Muscle of back (tissue), 3 donors: ENCODE measurements at regions not wholly inside any gene's neighbourhood (a gene's known extent, or its start where the extent isn't known, plus 50 kb on each side); places are given as distances from the start of the nearest gene placed in this dataset.
"Not testable (repeated sequence)": the region's sequence is repeated elsewhere in the genome, so short reads cannot be mapped to it uniquely, and the experiment has no call there.

ENCODE experiments used
- DNase-seq, 3 donors: peaks; one replicate each; pipeline versions ENCODE4 v3.0.0 to v3.0.0-alpha.2; 2013

GRCh38 chr4:71081192-71081591 lies 87.7 kb downstream of the DCK start:
- DNase-seq, result no peak

DNA sequence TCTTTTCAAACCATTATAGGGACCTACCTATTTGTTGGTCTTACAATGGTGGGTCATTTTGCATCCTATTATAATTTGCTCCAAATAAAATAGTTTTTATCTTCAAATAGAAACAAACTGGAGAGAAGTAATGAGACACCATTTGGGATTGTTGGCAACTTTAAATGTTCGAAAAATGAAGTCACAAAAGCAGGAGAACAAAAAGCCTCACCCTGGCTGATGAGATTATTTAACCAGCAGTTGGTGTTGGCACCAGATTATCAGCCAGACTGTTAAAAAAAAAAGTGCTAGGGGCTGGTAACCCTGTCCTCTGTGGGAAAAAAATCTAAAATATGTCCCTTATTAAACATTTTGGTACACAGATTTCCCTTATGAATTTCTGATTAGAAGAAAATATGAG lies 100.3 kb downstream of the DCK start:
- no peak for DNase-seq

GRCh38 chr4:71094201-71094600 lies 100.8 kb downstream of the DCK start:
- DNase-seq, result no peak

DNA sequence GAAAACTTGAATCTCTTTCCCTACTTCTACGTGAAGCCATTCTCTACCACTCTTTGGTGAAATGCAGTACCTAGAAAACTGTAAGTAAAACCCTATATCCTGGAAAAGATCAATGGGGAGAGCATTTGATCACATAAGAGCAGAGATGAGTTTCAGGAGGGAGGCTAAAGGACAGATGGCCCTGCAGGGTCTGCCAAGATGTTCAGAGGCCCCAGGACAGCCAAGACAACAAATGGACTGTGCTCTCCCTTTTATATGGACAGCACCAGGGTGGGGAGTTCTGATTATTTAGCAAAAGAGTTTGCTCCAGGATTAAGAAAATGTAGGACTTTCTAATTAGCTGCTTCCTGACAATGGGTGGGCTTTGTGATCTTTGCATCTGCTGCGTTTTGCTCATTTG lies 101.7 kb downstream of the DCK start:
- no peak for DNase-seq

DNA sequence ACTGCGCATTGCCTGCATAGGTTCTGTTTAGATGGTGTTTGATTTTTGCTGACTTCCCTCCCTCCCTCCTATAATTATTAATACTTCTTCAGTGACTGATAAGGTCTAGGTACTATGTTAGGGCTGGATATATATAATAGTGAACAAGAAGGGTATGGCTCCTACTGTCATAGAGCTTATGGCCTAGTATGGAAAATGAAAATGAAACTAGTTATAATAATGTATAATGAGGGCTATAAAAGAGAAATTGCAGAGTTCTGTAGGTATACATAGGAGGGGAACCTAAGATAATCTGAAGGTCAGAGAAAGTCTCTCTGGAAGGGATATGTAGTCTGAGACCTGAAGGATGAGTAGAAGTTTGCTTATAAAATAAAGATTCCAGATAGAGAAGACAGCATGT lies 102.1 kb downstream of the DCK start:
- DNase-seq, result no peak

DNA sequence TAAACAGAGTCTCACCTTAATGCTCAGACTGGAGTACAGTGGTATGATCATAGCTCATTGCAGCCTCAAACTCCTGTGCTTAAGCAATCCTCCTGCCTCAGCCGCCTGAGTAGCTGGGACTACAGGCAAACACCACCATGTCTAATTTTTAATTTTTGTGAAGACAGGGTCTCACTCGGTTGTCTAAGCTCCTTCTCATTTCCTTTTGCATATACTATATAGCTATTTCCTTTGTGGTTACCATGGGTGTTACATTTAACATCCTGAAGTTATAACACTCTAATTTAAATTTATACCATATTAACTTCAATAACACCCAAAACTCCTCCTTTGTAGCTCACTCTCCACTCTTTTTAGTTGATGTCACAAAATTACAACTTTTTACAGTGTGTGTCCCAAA lies 114.3 kb downstream of the DCK start:
- no peak for DNase-seq

DNA sequence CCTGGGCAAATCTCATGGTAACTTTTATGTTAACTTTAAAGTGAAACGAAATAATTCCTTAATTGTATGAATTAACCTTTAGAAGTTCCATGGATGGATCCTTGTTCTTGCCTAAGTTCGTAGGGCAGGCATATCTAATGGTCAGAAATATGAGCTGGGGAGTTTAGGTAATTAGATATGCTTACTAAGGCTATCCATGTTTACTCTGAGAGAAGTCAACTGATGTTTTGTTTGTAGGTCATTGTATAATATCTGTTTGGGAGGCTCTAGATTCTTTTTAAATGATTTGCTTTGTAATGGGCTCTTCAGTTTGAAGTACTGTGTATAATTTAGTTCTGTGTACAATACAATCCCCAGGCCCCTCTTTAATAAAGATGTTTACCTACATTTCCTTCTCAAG lies 117.0 kb downstream of the DCK start:
- DNase-seq, result no peak

DNA sequence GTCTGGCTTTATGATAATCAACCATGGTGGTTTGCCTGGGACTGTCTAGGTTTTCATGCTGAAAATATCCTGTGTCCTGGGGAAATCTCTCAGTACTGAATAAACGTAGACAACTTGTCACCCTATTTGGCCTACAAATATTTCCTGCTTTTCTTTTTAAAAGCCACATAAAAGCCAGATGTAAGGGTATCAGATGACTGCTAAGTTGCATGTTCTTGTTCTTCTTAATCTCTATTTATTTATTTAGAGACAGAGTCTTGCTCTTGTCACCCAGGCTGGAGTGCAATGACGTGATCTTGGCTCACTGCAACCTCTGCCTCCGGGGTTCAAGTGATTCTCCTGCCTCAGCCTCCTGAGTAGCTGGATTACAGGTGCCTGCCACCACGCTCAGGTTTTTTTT lies 117.7 kb downstream of the DCK start:
- DNase-seq, result not testable (repeated sequence)

DNA sequence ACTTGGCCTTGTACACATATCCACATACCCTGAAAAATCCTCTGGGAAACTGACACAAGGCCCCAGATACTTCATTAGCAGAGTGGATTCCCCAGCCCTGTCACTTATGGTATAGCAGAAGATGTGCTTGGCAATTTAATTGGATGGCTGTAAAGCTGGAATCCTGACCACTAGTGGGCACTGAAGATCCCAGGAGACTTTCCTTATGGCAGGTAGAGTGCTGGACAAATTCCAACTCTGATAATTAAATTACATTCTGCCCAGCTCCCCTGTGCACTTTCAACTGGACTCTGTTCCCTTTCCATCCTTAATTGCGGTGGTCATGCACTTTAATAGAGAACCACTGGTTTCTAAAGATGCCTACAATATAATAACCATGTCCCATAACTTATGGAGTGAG lies 119.8 kb downstream of the DCK start:
- no peak for DNase-seq

- no peak for DNase-seq
Measured at GRCh38 chr4:71120831-71121524, 127.5 kb downstream of the DCK start.

- DNase-seq, result no peak
Measured at GRCh38 chr4:71123951-71124350, 130.5 kb downstream of the DCK start.

DNA sequence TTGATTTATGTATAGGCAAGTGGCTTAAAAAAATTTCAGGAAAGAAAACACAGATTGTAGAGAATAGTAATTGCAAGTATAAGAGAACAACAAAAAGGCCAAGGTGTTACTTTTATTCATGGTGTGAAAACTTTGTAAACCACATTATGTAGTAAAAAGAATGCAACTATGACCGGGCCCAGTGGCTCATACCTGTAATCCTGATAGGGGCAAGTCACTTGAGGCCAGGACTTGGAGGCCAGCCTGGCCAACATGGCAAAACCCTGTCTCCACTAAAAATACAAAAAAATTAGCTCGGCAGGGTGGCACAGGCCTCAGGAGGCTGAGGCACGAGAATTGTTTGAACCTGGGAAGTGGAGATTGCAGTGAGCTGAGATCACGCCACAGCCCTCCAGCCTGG lies 131.7 kb downstream of the DCK start:
- no peak for DNase-seq

DNA sequence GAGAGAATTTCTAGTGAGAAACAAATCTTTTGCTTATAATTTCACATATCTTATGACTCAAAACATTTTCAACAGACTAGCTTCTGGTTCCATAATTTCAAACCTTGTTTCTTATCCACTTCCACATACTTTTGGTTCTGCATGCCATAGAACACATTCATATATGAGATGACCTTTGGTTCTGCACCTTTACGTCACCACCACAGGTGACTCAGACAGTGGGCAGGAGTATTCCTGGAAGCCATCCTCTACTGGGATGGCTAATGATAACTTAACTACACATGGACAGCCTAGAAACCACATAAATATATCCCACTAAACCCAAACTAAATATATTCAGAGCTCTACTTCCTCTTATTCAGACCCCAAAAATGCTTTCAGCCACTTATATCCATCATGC lies 133.3 kb downstream of the DCK start:
- peak in 1 of 3 donors; percentile 94 for DNase-seq

- peak; percentile 4 to 69 (median 9) for DNase-seq
Measured at GRCh38 chr4:71130827-71131603, 137.6 kb downstream of the DCK start.

DNA sequence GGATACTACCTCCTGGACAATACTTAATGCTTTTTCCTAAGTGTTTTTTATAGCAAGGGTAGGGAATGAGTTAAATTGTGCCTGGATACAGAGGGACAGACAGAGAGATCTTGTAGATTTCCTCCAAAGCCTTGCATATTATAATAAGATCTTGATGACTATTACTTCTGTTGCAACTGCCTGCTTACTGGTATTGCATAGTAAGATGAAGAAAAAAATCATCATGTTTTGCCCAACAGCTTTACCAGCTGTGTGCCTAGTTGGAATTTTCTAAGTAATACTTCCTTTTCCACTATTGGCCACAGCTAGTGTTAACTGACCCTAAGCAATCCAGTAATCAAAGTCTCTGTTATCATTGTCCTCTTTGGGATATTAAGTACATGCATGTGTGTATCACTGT lies 139.0 kb downstream of the DCK start:
- DNase-seq, result peak in 1 of 3 donors; percentile 2

- peak in 1 of 3 donors; percentile 11 for DNase-seq
Measured at GRCh38 chr4:71133491-71133890, 140.0 kb downstream of the DCK start.

- no peak for DNase-seq
Measured at GRCh38 chr4:71136071-71136470, 142.6 kb downstream of the DCK start.

- DNase-seq, result no peak
Measured at GRCh38 chr4:71138007-71138615, 144.7 kb downstream of the DCK start.

DNA sequence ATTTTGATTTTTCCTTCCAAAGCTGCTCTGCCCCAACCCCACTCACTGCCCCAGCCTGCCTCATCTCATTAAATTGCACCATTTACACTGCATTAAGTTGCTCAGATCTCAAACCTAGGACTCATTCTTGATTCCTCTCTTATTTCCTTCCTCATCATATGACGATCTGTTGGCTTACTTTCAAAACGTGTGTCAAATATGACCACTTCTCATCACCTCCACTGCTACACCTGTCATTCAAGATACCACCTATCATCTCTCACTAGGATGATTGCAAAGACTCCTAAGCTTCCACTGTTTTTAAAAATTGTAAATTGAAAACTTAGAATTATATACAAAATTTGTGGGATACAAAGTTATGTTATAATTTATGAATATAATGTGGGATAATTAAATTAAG lies 147.1 kb downstream of the DCK start:
- DNase-seq, result no peak

DNA sequence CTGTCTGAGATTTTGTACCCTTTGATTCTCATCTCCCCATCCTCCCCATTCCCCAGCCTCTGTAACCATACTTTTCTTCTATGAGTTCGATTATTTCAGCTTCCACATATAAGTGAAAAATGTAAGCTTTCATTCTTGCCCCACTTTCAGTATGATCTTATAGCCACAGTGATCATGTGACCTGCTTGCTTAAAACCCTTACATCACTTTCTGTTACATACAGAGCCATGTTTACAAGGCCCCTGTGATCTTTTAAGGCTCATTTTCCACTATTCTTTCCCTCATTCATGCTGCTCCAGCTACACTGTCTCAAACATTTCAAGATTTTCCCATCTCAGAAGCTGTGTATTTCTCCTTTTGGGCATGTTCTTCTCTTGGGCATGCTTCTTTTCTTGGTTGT lies 147.7 kb downstream of the DCK start:
- no peak for DNase-seq

DNA sequence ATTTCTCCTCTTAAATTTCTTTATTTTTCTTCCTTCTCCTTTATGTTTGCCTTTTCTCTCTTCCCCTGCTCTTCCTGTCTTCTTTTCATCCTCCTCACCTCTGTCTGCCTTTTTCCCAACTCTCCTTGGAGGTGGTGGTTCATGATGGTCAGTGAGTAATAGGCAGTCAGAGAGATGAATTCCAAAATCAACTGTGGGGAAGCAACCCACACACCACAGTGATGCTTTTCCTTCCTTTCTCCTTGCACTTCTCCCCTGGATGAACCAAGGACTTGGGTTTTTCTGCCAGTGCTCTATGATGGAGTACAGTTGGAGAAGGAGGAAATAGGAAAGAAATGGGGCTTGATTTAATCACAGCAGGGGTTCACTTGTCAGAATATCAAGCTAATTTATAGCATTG lies 153.8 kb downstream of the DCK start:
- no peak for DNase-seq

GRCh38 chr4:71148545-71148944 lies 155.1 kb downstream of the DCK start:
- DNase-seq, result no peak

GRCh38 chr4:71151054-71151453 lies 157.6 kb downstream of the DCK start:
- no peak for DNase-seq
